ENCODE measurements at regions not wholly inside any gene's neighbourhood (a gene's known extent, or its start where the extent isn't known, plus 50 kb on each side); places are given as distances from the start of the nearest gene placed in this dataset.

GRCh38 chr13:82698941-82699340 is 1183.3 kb downstream of the SLITRK1 start:
- TF ChIP-seq ZNF558 (tag by site-specific recombination; IDR thresholded peaks at IDR 0.05): no peak
- no peak for TF ChIP-seq KLF9 (tag by site-specific recombination; IDR thresholded peaks at IDR 0.05; ENCODE audit: low read depth)
- TF ChIP-seq ZNF510 (tag by site-specific recombination; IDR thresholded peaks at IDR 0.05; ENCODE audit: insufficient replicate concordance): no peak
- TF ChIP-seq ZNF473 (tag by site-specific recombination; IDR thresholded peaks at IDR 0.05): no peak
- TF ChIP-seq ZNF777 (tag by site-specific recombination; IDR thresholded peaks at IDR 0.05; ENCODE audit: borderline replicate concordance): no peak
- no peak for TF ChIP-seq ZNF404 (tag by site-specific recombination; IDR thresholded peaks at IDR 0.05)
- TF ChIP-seq ZNF140 (tag by site-specific recombination; IDR thresholded peaks at IDR 0.05): no peak
- no peak for TF ChIP-seq ZNF660 (tag by site-specific recombination; IDR thresholded peaks at IDR 0.05)
- TF ChIP-seq ZNF514 (tag by site-specific recombination; IDR thresholded peaks at IDR 0.05): no peak
- TF ChIP-seq ZNF112 (tag by site-specific recombination; IDR thresholded peaks at IDR 0.05): no peak
- no peak for TF ChIP-seq ZNF548 (tag by site-specific recombination; IDR thresholded peaks at IDR 0.05)
- CTCF ChIA-PET: no interaction called here
- POLR2A ChIA-PET: no interaction called here
- Histone ChIP-seq H3K9me3 (ENCODE audit: control insufficient read depth, insufficient read depth, low read depth, low read length) (no peaks in the 10 kb centered on the region), H3K4me3 (ENCODE audit: low read depth, low read length) (no peak overlapping the region), H3K36me3 (ENCODE audit: control insufficient read depth in 2 of 2, insufficient read depth in 1 of 2, low read length in 2 of 2) (no peaks in the 10 kb centered on the region), H3K27ac (ENCODE audit: extremely low read depth, low read depth, low read length) (no peak overlapping the region), H3K4me1 (ENCODE audit: control insufficient read depth, insufficient read depth, low read length) (no peaks in the 10 kb centered on the region)

GRCh38 chr13:82698383-82698782 is 1183.9 kb downstream of the SLITRK1 start:
- Histone ChIP-seq H3K4me1 (ENCODE audit: control insufficient read depth, insufficient read depth, low read length) (no peaks in the 10 kb centered on the region), H3K27ac (ENCODE audit: extremely low read depth, low read depth, low read length) (no peak overlapping the region), H3K9me3 (ENCODE audit: control insufficient read depth, insufficient read depth, low read depth, low read length) (no peaks in the 10 kb centered on the region), H3K4me3 (ENCODE audit: low read depth, low read length) (no peak overlapping the region), H3K36me3 (ENCODE audit: control insufficient read depth in 2 of 2, insufficient read depth in 1 of 2, low read length in 2 of 2) (no peaks in the 10 kb centered on the region)
- TF ChIP-seq ZSCAN4 (tag by site-specific recombination; IDR thresholded peaks at IDR 0.05): no peak
- TF ChIP-seq HIC1 (tag by site-specific recombination; IDR thresholded peaks at IDR 0.05): no peak
- TF ChIP-seq ZNF37A (tag by site-specific recombination; IDR thresholded peaks at IDR 0.05): no peak
- TF ChIP-seq BCL6B (tag by site-specific recombination; IDR thresholded peaks at IDR 0.05): no peak
- no peak for TF ChIP-seq ZNF416 (tag by site-specific recombination; IDR thresholded peaks at IDR 0.05)
- no peak for TF ChIP-seq ZNF335 (tag by site-specific recombination; conservative IDR thresholded peaks at IDR 0.05)
- no peak for TF ChIP-seq KLF10 (tag by site-specific recombination; IDR thresholded peaks at IDR 0.05)
- TF ChIP-seq SCRT1 (tag by site-specific recombination; IDR thresholded peaks at IDR 0.05; ENCODE audit: borderline replicate concordance): no peak
- no peak for TF ChIP-seq ZNF610 (tag by site-specific recombination; IDR thresholded peaks at IDR 0.05; ENCODE audit: borderline replicate concordance)
- no peak for TF ChIP-seq ZNF274 (IDR thresholded peaks at IDR 0.05; ENCODE audit: low read length)
- TF ChIP-seq ZNF274 (tag by site-specific recombination; IDR thresholded peaks at IDR 0.05; ENCODE audit: borderline replicate concordance): no peak
- no peak for TF ChIP-seq ZNF654 (tag by site-specific recombination; IDR thresholded peaks at IDR 0.05; ENCODE audit: low read depth)
- TF ChIP-seq FEZF1 (tag by site-specific recombination; IDR thresholded peaks at IDR 0.05): no peak
- no peak for TF ChIP-seq ZNF791 (tag by site-specific recombination; IDR thresholded peaks at IDR 0.05)
- no peak for TF ChIP-seq PRDM1 (tag by site-specific recombination; IDR thresholded peaks at IDR 0.05)
- no peak for TF ChIP-seq ZBTB20 (tag by site-specific recombination; IDR thresholded peaks at IDR 0.05)
- TF ChIP-seq ZNF571 (tag by site-specific recombination; IDR thresholded peaks at IDR 0.05): no peak
- TF ChIP-seq OVOL3 (tag by site-specific recombination; IDR thresholded peaks at IDR 0.05): no peak
- no peak for TF ChIP-seq ZNF660 (tag by site-specific recombination; IDR thresholded peaks at IDR 0.05)
- CTCF ChIA-PET: no interaction called here
- POLR2A ChIA-PET: no interaction called here
